ENCODE measurements at regions not wholly inside any gene's neighbourhood (a gene's known extent, or its start where the extent isn't known, plus 50 kb on each side); places are given as distances from the start of the nearest gene placed in this dataset.

- DNase-seq = no peak
These were observed 329.3 kb upstream of the PRMT6 start for GRCh38 chr1:106727171-106727570.

GRCh38 chr1:106746448-106747085, 309.9 kb upstream of the PRMT6 start:
- no peak for DNase-seq

- no peak for DNase-seq
These were observed 309.2 kb upstream of the PRMT6 start for GRCh38 chr1:106747232-106747631.

GRCh38 chr1:106747791-106748190, 308.7 kb upstream of the PRMT6 start:
- DNase-seq = no peak

GRCh38 chr1:106748606-106749005, 307.9 kb upstream of the PRMT6 start:
- no peak for DNase-seq

GRCh38 chr1:106749491-106749890, 307.0 kb upstream of the PRMT6 start:
- no peak for DNase-seq

GRCh38 chr1:106749906-106750305, 306.6 kb upstream of the PRMT6 start:
- DNase-seq = no peak

- no peak for DNase-seq
These were observed 305.5 kb upstream of the PRMT6 start for GRCh38 chr1:106751002-106751401.

- no peak for DNase-seq
These were observed 303.4 kb upstream of the PRMT6 start for GRCh38 chr1:106753066-106753465.

GRCh38 chr1:106754957-106755356, 301.5 kb upstream of the PRMT6 start:
- no peak for DNase-seq

- DNase-seq = no peak
These were observed 300.6 kb upstream of the PRMT6 start for GRCh38 chr1:106755682-106756406.

- no peak for DNase-seq
These were observed 299.7 kb upstream of the PRMT6 start for GRCh38 chr1:106756752-106757151.

- DNase-seq = no peak
These were observed 288.4 kb upstream of the PRMT6 start for GRCh38 chr1:106768077-106768476.

- DNase-seq = no peak
These were observed 288.0 kb upstream of the PRMT6 start for GRCh38 chr1:106768501-106768900.

GRCh38 chr1:106773206-106773605, 283.3 kb upstream of the PRMT6 start:
- no peak for DNase-seq

- no peak for DNase-seq
These were observed 276.4 kb upstream of the PRMT6 start for GRCh38 chr1:106780066-106780465.

- no peak for DNase-seq
These were observed 275.5 kb upstream of the PRMT6 start for GRCh38 chr1:106780806-106781569.

- DNase-seq = no peak
These were observed 271.3 kb upstream of the PRMT6 start for GRCh38 chr1:106785176-106785575.

GRCh38 chr1:106787520-106787919, 269.0 kb upstream of the PRMT6 start:
- DNase-seq = no peak

GRCh38 chr1:106789686-106790085, 266.8 kb upstream of the PRMT6 start:
- no peak for DNase-seq

- DNase-seq = no peak
These were observed 265.4 kb upstream of the PRMT6 start for GRCh38 chr1:106791041-106791440.

- no peak for DNase-seq
These were observed 262.8 kb upstream of the PRMT6 start for GRCh38 chr1:106793651-106794050.

GRCh38 chr1:106798991-106799390, 257.5 kb upstream of the PRMT6 start:
- no peak for DNase-seq

- no peak for DNase-seq
These were observed 254.3 kb upstream of the PRMT6 start for GRCh38 chr1:106802181-106802580.

All from T-helper 1 cell (primary cell).